ENCODE measurements at regions not wholly inside any gene's neighbourhood (a gene's known extent, or its start where the extent isn't known, plus 50 kb on each side); places are given as distances from the start of the nearest gene placed in this dataset.

DNA sequence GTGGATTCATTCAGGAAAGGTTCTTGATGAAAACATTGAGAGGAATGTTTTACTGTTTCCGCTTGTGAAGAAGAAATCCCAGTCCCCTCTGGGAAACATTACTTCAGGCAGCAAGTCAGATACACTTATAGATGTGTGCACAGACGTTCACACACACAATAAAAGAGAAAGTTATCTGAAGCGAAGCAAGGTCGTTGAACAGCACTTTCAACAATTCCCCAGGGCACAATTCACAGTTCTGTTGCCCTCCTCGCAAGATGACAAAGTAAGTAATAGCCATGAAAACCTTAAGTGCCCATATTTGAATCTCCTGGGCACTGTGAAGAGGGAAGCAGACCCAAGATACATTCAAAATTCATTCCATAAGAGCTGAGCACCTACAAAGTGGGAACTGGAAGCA lies 156.6 kb upstream of the CAND1 start:
- no peak for TF ChIP-seq CTCF (IDR thresholded peaks at IDR 0.05; ENCODE audit: insufficient read depth, low read length, poor library complexity, severe bottlenecking)
- no peaks in the 10 kb centered on the region for H3K27me3 ChIP-seq (replicated peaks; ENCODE audit: control insufficient read depth, insufficient read depth, low read length)
- DNase-seq (ENCODE audit: extremely low read depth, insufficient read length), result no peak

GRCh38 chr12:67116134-67116533 lies 153.0 kb upstream of the CAND1 start:
- Histone ChIP-seq H3K36me3 (ENCODE audit: control insufficient read depth, insufficient read depth, low read length) (no peaks in the 10 kb centered on the region), H3K27me3 (replicated peaks; ENCODE audit: control insufficient read depth, insufficient read depth, low read length) (no peaks in the 10 kb centered on the region), H3K4me3 (replicated peaks; ENCODE audit: low read depth, low read length) (no peak overlapping the region)
- TF ChIP-seq CTCF (IDR thresholded peaks at IDR 0.05; ENCODE audit: insufficient read depth, low read length, poor library complexity, severe bottlenecking), result no peak
- DNase-seq (ENCODE audit: extremely low read depth, insufficient read length), result no peak

More for the DNA sequence above, 156.6 kb upstream of the CAND1 start:
- Histone ChIP-seq H3K36me3 (ENCODE audit: control insufficient read depth, insufficient read depth, low read length) (no peaks in the 10 kb centered on the region), H3K4me3 (replicated peaks; ENCODE audit: low read depth, low read length) (no peak overlapping the region)

DNA sequence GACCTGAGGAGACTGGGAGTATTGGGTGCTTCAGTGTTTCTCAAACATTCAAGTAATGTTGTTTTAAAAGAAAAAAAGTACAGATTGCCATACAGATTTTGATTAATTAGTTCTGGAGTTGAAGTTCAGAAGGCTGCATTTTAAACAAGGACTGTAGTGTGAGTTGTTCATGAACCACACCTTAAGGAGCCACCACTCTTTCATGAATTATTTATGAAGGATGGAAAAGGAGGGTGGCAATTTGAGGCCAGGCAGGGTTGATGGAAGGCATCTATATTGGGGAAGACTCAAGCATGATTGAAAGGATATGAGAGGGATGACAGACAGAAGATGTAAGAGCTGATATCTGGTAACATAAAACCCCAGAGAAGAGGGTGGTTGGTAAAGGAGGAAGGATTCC lies 146.6 kb upstream of the CAND1 start:
- DNase-seq (ENCODE audit: extremely low read depth, insufficient read length), result no peak
- TF ChIP-seq CTCF (IDR thresholded peaks at IDR 0.05; ENCODE audit: insufficient read depth, low read length, poor library complexity, severe bottlenecking), result no peak
- no peak overlapping the region for H3K4me3 ChIP-seq (replicated peaks; ENCODE audit: low read depth, low read length)
- H3K27me3 ChIP-seq (replicated peaks; ENCODE audit: control insufficient read depth, insufficient read depth, low read length), result no peaks in the 10 kb centered on the region
- H3K36me3 ChIP-seq (ENCODE audit: control insufficient read depth, insufficient read depth, low read length), result no peaks in the 10 kb centered on the region

DNA sequence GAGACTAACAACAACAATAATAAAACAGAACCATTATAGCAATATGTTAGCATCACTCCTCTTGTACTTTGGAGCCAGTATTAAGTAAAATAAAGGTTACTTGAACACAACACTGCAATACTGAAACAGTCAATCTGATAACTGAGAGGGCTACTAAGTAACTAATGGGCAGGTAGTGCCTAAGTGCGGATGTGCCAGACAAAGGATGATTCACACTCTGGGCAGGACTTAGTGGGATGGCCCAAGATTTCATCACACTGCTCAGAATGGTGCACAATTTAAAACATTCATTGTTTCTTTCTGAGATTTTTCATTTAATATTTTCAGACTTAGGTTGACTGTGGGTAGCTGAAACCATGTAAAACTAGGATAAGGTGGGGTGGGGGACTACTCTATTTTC lies 131.9 kb upstream of the CAND1 start:
- no peak for TF ChIP-seq CTCF (IDR thresholded peaks at IDR 0.05; ENCODE audit: insufficient read depth, low read length, poor library complexity, severe bottlenecking)
- no peak for DNase-seq (ENCODE audit: extremely low read depth, insufficient read length)
- H3K4me3 ChIP-seq (replicated peaks; ENCODE audit: low read depth, low read length), result no peak overlapping the region
- no peaks in the 10 kb centered on the region; the same call in 1 of the 2 replicates for H3K27me3 ChIP-seq (replicated peaks; ENCODE audit: control insufficient read depth, insufficient read depth, low read length)
- H3K36me3 ChIP-seq (ENCODE audit: control insufficient read depth, insufficient read depth, low read length), result no peaks in the 10 kb centered on the region

GRCh38 chr12:67141296-67142018 lies 127.7 kb upstream of the CAND1 start:
- no peaks in the 10 kb centered on the region for H3K36me3 ChIP-seq (ENCODE audit: control insufficient read depth, insufficient read depth, low read length)
- H3K27me3 ChIP-seq (replicated peaks; ENCODE audit: control insufficient read depth, insufficient read depth, low read length), result no peaks in the 10 kb centered on the region; the same call in 1 of the 2 replicates
- no peak overlapping the region for H3K4me3 ChIP-seq (replicated peaks; ENCODE audit: low read depth, low read length)
- DNase-seq (ENCODE audit: extremely low read depth, insufficient read length), result no peak
- no peak for TF ChIP-seq CTCF (IDR thresholded peaks at IDR 0.05; ENCODE audit: insufficient read depth, low read length, poor library complexity, severe bottlenecking)
